GM21526 (cell line): ENCODE measurements at regions not wholly inside any gene's neighbourhood (a gene's known extent, or its start where the extent isn't known, plus 50 kb on each side); places are given as distances from the start of the nearest gene placed in this dataset.

Source experiments
- ATAC-seq: cut with Tn5 transposase; IDR thresholded peaks from one replicate; pipeline ENCODE4 v1.9.1; 2021; ENCODE audit warnings: moderate library complexity; ENCODE audit not compliant: unreplicated experiment, low FRiP score

DNA sequence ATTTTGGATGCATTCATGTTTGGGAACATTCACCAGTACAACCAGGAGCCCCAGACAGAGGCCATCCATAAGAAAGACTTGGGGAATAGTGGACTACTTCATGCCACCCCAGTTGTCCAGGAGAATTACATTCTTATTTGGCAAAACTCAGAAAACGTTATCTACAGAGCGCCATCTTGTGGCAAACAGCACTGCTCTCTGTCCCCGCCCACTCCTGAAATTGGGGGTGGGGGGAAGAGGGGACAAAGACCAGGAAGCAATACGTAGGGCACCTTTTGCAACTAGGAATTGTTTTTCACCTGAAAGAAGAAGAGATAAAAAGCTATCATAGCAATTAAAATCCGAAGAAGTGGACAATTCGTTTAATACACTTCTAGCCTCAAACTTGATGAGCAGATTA lies 134.6 kb upstream of the MGMT start:
- no peak for ATAC-seq

DNA sequence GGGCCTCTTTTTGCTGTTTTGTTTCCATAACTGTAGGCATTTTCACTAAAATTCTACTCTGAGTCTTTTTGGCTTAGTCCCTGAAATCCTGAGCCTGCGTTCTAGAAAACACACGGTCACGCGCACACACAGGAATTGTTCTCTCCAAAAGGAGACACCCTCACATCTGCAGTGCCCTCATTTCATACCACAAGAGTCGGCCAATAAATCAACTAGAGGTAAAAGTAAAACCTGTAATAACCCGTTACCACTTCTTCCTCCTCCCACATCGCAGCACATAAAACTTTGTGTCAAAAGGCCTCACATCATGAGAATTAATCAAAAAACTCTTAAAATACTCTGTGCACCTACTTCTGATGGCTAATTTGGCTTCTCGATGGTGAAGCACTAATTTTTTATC lies 133.3 kb upstream of the MGMT start:
- ATAC-seq: no peak

- no peak for ATAC-seq
These were observed 132.8 kb upstream of the MGMT start for GRCh38 chr10:129334266-129334665.

DNA sequence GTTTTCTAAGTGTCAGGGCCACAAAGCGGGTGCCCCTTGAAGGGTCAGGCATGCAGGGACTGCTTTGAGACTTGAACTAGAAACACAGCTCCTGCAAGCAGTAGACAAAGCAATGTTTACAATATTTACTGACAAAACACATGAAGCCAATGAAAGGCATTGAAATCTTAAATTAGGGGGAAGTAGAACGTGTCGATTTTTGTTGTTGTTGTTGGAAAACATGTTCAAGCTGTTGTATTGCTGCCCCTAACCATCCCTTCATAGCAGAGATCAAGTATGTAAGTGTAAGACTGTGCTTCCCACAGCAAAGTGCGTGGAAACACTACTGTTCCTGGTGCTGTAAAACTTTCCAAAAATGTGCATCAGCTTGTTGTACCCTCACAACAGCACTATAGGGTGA lies 131.6 kb upstream of the MGMT start:
- no peak for ATAC-seq

DNA sequence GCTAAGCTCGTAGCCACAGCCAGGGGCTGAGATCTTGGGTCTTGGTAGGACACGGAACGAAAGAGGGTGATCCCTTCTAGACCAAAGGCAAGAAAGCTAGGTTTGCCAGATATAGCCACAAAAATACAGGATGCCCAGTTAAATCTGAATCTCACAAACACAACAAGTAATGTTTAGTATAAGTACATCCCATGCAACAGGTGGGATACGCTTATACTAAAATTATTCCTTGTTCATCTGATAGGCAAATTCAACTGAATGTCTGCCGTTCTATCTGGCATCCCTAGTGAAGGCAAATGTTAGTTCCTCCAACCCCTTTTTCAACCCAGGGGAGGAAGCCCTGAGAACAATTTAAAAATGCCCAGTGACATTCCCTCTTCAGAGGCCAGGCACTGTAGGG lies 131.1 kb upstream of the MGMT start:
- no peak for ATAC-seq

- ATAC-seq: no peak
These were observed 127.8 kb upstream of the MGMT start for GRCh38 chr10:129339191-129339590.

DNA sequence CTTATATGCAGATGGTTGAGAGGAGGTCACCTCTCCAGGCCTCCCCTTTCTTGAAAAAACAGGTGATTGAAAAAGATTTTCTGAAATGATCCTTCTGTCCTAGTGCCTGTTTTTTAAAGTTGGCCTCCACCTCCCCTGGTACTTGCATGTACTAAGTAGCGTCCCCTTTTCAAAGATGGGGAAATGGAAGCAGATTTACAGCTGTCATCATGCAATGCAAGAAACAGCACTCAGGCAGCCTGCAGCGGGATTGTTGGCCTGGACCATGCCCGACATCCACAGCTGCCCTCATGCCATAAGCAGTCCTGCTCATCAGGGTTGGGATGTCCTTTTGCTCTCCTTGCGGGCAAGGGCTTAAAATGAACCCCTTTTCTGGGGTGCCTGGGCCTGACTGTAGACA lies 127.2 kb upstream of the MGMT start:
- no peak for ATAC-seq

- ATAC-seq: no peak
These were observed 126.0 kb upstream of the MGMT start for GRCh38 chr10:129341087-129341486.

DNA sequence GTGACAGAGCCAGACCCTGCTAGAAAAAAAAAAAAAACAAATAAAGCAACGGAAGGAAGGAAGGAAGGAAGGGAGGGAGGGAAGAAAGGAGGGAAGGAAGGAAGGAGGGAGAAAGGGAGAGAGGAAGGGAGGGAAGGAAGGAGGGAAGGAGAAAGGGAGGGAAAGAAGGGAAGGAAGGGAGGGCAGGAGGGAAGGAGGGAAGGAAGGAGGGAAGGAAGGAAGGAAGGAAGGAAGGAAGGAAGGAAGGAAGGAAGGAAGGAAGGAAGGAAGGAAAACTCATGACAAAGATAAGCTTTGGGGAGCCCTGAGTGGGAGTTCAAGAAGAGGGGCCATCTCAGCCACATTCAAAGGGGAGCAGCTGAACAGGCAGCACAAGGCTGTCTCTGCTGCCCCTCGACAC lies 124.7 kb upstream of the MGMT start:
- no peak for ATAC-seq

GRCh38 chr10:129343141-129343540 lies 123.9 kb upstream of the MGMT start:
- no peak for ATAC-seq

DNA sequence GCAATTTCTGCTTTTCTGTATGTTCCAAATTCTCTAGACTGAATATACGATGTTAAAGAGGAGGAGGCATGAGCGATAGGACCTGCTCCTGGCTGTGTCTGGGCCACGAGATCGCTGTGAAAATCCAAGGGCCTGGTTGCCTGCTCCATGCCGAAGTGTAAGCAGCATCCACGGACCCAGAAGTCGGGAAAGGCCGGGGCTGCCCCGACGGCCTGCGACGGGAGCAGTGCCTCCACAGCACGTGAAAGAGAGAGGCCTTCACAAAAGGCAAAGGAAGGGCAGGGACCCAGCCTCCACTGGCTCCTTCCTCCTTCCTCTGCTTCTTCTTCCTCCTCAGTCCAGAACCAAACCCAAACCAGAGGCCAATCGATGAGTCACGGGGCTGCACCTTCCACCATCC lies 122.9 kb upstream of the MGMT start:
- ATAC-seq: no peak

- ATAC-seq: no peak
These were observed 122.2 kb upstream of the MGMT start for GRCh38 chr10:129344731-129345355.

GRCh38 chr10:129345763-129346162 lies 121.3 kb upstream of the MGMT start:
- ATAC-seq: no peak

DNA sequence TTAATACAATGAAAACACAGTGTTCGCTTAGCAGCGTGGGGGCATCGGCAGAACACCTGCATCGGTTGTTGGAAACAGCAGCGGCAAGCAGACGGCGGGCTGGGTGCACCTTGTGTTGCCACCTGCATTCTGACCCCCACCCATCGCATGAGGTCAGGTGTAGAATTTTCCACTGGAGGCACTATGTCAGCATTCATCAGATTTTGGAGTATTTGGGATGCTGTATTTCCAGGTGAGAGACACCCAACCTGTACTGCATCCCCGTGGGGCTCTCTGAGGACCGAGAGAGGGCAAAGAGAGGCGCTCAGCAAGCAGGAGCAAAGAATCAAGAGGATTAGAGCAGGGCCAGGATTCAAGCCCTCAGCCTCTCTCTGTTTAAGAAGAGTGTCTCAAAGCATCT lies 116.4 kb upstream of the MGMT start:
- no peak for ATAC-seq

GRCh38 chr10:129353101-129353500 lies 113.9 kb upstream of the MGMT start:
- no peak for ATAC-seq

GRCh38 chr10:129360046-129360445 lies 107.0 kb upstream of the MGMT start:
- ATAC-seq: no peak

GRCh38 chr10:129361676-129362376 lies 105.2 kb upstream of the MGMT start:
- no peak for ATAC-seq

DNA sequence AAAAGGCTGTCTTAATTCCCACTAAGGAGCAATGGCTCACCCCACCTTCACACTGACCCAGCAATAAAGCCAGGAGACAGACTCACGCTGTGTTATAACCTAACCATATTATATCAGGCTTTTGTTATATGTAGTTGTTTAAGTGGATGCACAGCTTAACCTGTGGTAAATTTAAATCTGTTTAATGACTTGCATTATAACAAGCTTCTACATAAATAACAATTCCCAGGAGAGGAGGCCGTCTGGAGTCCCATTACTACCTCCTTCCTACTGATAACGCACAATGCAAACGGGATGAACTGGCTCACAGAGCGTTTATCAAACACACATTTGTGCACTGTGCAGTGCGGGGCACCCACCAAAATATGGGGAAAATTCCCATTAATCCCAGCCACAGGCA lies 102.1 kb upstream of the MGMT start:
- no peak for ATAC-seq

- no peak for ATAC-seq
These were observed 101.2 kb upstream of the MGMT start for GRCh38 chr10:129365767-129366402.

GRCh38 chr10:129366450-129366849 lies 100.6 kb upstream of the MGMT start:
- no peak for ATAC-seq

- ATAC-seq: no peak
These were observed 97.5 kb upstream of the MGMT start for GRCh38 chr10:129369566-129369965.

- ATAC-seq: no peak
These were observed 95.5 kb upstream of the MGMT start for GRCh38 chr10:129371541-129371940.
